ENCODE measurements at regions not wholly inside any gene's neighbourhood (a gene's known extent, or its start where the extent isn't known, plus 50 kb on each side); places are given as distances from the start of the nearest gene placed in this dataset.

DNA sequence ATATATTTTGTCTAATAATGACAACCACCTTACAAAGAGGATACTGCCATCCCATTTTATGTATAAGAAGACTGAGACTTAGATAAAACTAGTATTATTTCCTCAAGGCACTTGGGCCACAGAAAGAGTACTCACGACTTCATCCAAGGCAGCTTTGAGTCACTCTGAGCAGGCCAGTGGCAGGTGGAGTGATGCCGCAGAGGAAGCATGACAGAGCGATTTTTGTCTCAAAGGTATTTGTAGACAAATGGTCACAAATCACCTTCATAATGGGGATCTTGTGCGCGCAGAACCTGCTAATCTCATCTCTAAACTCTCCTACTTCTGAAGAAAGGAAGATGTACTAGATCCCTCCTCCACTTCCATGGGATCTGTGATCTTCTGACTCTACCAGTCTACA, 113.2 kb upstream of the NAMPT start:
- peaks cover 29 to 64% (median 47%) of the 10 kb centered on the region in 5 donors for H3K27me3 Mint-ChIP-seq
- Histone ChIP-seq H3K27me3 (ENCODE audit: control insufficient read depth in 2 of 2, insufficient read depth in 2 of 2, low read length in 2 of 2) (no peaks in the 10 kb centered on the region), H3K36me3 (ENCODE audit: control insufficient read depth in 2 of 3, insufficient read depth in 3 of 3, low read length in 3 of 3) (no peaks in the 10 kb centered on the region), H3K27ac (ENCODE audit: low read depth, low read length) (no peak overlapping the region), H3K4me1 (ENCODE audit: control insufficient read depth in 2 of 2, insufficient read depth in 2 of 2, low read length in 2 of 2) (no peaks in the 10 kb centered on the region), H3K4me3 (ENCODE audit: low read length) (no peak overlapping the region), H3K9me3 (ENCODE audit: control insufficient read depth in 2 of 3, low read length in 3 of 3) (no peaks in the 10 kb centered on the region)
- ATAC-seq (no peak), DNase-seq (no peak)
- no peak overlapping the region for H3K4me3 Mint-ChIP-seq
- CTCF ChIA-PET: no interaction called here
- POLR2A ChIA-PET: no interaction called here
- H3K4me1 Mint-ChIP-seq: peaks cover 0 to 2% (median 0%) of the 10 kb centered on the region in 7 donors
- peaks cover 0 to 10% (median 0%) of the 10 kb centered on the region in 11 donors for H3K9me3 Mint-ChIP-seq
- no peak overlapping the region for H3K27ac Mint-ChIP-seq
- intact Hi-C loops (cut with micrococcal nuclease): no loop called here
- H3K36me3 Mint-ChIP-seq: peaks cover 0 to 4% (median 0%) of the 10 kb centered on the region in 5 donors

DNA sequence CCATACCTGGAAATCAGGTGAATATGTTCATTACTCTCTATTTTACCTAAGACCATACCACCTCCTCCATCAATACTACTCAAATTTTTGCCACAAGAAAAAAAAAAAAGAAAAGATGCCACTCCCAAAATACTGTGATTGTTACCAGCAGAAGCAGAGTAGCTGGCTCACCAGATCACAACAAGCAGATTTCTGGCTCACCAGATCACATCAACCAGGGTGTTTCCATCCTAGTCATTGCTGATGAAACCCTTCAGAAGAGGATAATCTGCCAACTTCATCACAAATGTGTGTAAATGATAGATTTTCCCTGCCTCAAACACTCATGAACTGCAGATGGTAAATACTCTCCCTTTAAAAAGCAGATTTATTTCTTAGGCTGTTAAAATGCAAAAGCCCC, 109.7 kb upstream of the NAMPT start:
- peaks cover 0 to 4% (median 0%) of the 10 kb centered on the region in 5 donors for H3K36me3 Mint-ChIP-seq
- H3K27ac Mint-ChIP-seq: no peak overlapping the region
- no peak for DNase-seq
- no peak overlapping the region for H3K4me3 Mint-ChIP-seq
- Histone ChIP-seq H3K4me3 (ENCODE audit: low read length) (no peak overlapping the region), H3K36me3 (ENCODE audit: control insufficient read depth in 2 of 3, insufficient read depth in 3 of 3, low read length in 3 of 3) (no peaks in the 10 kb centered on the region), H3K27ac (ENCODE audit: low read depth, low read length) (no peak overlapping the region), H3K9me3 (ENCODE audit: control insufficient read depth in 2 of 3, low read length in 3 of 3) (no peaks in the 10 kb centered on the region), H3K4me1 (ENCODE audit: control insufficient read depth in 2 of 2, insufficient read depth in 2 of 2, low read length in 2 of 2) (no peaks in the 10 kb centered on the region), H3K27me3 (ENCODE audit: control insufficient read depth in 2 of 2, insufficient read depth in 2 of 2, low read length in 2 of 2) (no peaks in the 10 kb centered on the region)
- ATAC-seq: no peak
- CTCF ChIA-PET: no interaction called here
- intact Hi-C loops (cut with micrococcal nuclease): no loop called here
- peaks cover 17 to 47% (median 35%) of the 10 kb centered on the region in 5 donors for H3K27me3 Mint-ChIP-seq
- H3K9me3 Mint-ChIP-seq: peaks cover 0 to 11% (median 0%) of the 10 kb centered on the region in 11 donors
- POLR2A ChIA-PET: no interaction called here
- peaks cover 0 to 2% (median 0%) of the 10 kb centered on the region in 7 donors for H3K4me1 Mint-ChIP-seq

DNA sequence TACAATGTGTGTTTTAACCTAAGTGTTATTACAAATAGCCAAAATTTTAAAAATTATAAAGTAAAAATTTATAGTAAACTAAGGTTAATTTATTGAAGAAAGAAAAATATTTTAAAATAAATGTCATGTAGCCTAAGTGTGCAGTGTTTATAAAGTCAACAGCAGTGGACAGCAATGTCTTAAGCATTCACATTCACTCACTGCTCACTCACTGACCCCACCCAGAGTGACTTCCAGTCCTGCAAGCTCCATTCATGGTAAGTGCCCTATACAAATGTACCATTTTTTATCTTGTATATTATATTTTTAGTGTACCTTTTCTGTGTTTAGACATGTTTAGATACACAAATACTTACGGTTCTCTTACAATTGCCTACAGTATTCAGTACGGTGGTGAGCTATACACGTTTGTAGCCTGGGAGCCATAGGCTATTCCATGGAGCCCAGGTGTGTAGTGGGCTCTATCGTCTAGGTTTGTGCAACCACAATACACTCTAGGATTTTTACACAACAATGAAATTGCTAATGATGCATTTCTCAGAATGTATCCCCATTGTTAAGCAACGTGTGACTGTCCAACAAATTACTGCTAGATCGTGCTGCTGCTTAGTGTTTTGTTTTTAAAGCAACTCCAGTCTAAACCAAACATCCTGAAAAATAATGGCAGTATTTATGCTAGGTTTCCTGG, 108.9 kb upstream of the NAMPT start:
- Histone ChIP-seq H3K4me3 (ENCODE audit: low read length) (no peak overlapping the region), H3K9me3 (ENCODE audit: control insufficient read depth in 2 of 3, low read length in 3 of 3) (no peaks in the 10 kb centered on the region), H3K36me3 (ENCODE audit: control insufficient read depth in 2 of 3, insufficient read depth in 3 of 3, low read length in 3 of 3) (no peaks in the 10 kb centered on the region), H3K4me1 (ENCODE audit: control insufficient read depth in 2 of 2, insufficient read depth in 2 of 2, low read length in 2 of 2) (no peaks in the 10 kb centered on the region), H3K27me3 (ENCODE audit: control insufficient read depth in 2 of 2, insufficient read depth in 2 of 2, low read length in 2 of 2) (no peaks in the 10 kb centered on the region), H3K27ac (ENCODE audit: low read depth, low read length) (no peak overlapping the region)
- Mint-ChIP-seq H3K36me3 (peaks cover 0 to 4% (median 0%) of the 10 kb centered on the region in 5 donors), H3K27me3 (peaks cover 17 to 46% (median 30%) of the 10 kb centered on the region in 5 donors), H3K4me1 (peaks cover 0 to 2% (median 0%) of the 10 kb centered on the region in 7 donors), H3K4me3 (no peak overlapping the region), H3K27ac (no peak overlapping the region), H3K9me3 (peaks cover 0 to 11% (median 0%) of the 10 kb centered on the region in 11 donors)
- DNase-seq: no peak
- POLR2A ChIA-PET: no interaction called here
- CTCF ChIA-PET: no interaction called here
- ATAC-seq: no peak
- intact Hi-C loops (cut with micrococcal nuclease): no loop called here

DNA sequence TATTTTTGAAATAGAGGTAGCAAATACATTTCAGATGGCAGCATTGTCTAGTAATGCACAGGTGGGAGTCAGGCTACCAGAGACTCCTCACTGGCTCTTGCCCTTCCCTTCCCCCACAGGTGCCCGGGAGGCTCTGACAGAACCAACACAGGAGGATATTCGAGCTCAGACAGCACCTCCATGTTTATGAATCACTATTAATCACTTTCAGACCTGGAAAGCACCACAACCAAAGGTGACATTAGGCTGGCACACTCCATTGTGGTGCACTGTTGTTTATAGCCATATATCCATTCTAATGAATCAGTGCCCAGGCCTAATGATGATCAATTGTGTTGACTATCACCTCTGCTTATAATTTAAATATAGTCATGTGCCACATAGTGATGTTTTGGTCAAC, 107.8 kb upstream of the NAMPT start:
- intact Hi-C loops (cut with micrococcal nuclease): no loop called here
- no peaks in the 10 kb centered on the region for H3K27me3 ChIP-seq (ENCODE audit: control insufficient read depth in 2 of 2, insufficient read depth in 2 of 2, low read length in 2 of 2)
- Mint-ChIP-seq H3K27me3 (peaks cover 12 to 39% (median 31%) of the 10 kb centered on the region in 5 donors), H3K4me1 (peaks cover 0 to 2% (median 0%) of the 10 kb centered on the region in 7 donors), H3K4me3 (no peak overlapping the region), H3K36me3 (peaks cover 0 to 3% (median 0%) of the 10 kb centered on the region in 5 donors), H3K9me3 (peaks cover 0 to 9% (median 0%) of the 10 kb centered on the region in 11 donors), H3K27ac (no peak overlapping the region)
- H3K27ac ChIP-seq (ENCODE audit: low read depth, low read length): no peak overlapping the region
- H3K9me3 ChIP-seq (ENCODE audit: control insufficient read depth in 2 of 3, low read length in 3 of 3): no peaks in the 10 kb centered on the region
- DNase-seq: no peak
- H3K36me3 ChIP-seq (ENCODE audit: control insufficient read depth in 2 of 3, insufficient read depth in 3 of 3, low read length in 3 of 3): no peaks in the 10 kb centered on the region
- CTCF ChIA-PET: no interaction called here
- POLR2A ChIA-PET: no interaction called here
- no peak for ATAC-seq
- no peaks in the 10 kb centered on the region for H3K4me1 ChIP-seq (ENCODE audit: control insufficient read depth in 2 of 2, insufficient read depth in 2 of 2, low read length in 2 of 2)
- no peak overlapping the region for H3K4me3 ChIP-seq (ENCODE audit: low read length)

DNA sequence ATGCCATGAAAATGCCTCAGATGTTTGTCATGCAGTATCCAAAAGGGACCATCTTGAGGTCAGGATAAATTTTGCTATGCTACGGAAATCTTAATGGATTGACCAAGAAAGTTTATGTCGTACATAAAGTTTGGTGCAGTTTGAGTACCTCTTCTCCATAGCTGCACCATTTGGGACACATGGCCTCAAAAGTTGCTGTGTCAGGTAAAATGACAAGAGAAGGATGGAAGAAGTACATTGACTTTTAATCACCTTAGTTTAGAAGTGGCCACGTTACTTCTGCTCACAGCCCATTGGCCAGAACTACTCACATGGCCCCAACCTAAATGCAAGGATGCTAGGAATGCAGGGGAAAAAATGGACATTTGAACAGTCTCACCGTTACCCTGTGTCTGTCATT, 107.4 kb upstream of the NAMPT start:
- Histone ChIP-seq H3K27me3 (ENCODE audit: control insufficient read depth in 2 of 2, insufficient read depth in 2 of 2, low read length in 2 of 2) (no peaks in the 10 kb centered on the region), H3K36me3 (ENCODE audit: control insufficient read depth in 2 of 3, insufficient read depth in 3 of 3, low read length in 3 of 3) (no peaks in the 10 kb centered on the region), H3K27ac (ENCODE audit: low read depth, low read length) (no peak overlapping the region), H3K4me3 (ENCODE audit: low read length) (no peak overlapping the region), H3K4me1 (ENCODE audit: control insufficient read depth in 2 of 2, insufficient read depth in 2 of 2, low read length in 2 of 2) (no peaks in the 10 kb centered on the region), H3K9me3 (ENCODE audit: control insufficient read depth in 2 of 3, low read length in 3 of 3) (no peaks in the 10 kb centered on the region)
- H3K9me3 Mint-ChIP-seq: peaks cover 0 to 9% (median 0%) of the 10 kb centered on the region in 11 donors
- peaks cover 11 to 34% (median 26%) of the 10 kb centered on the region in 5 donors for H3K27me3 Mint-ChIP-seq
- intact Hi-C loops (cut with micrococcal nuclease): no loop called here
- peaks cover 0 to 3% (median 0%) of the 10 kb centered on the region in 5 donors for H3K36me3 Mint-ChIP-seq
- H3K4me3 Mint-ChIP-seq: no peak overlapping the region
- DNase-seq (no peak), ATAC-seq (no peak)
- H3K27ac Mint-ChIP-seq: no peak overlapping the region
- CTCF ChIA-PET: no interaction called here
- H3K4me1 Mint-ChIP-seq: peaks cover 0 to 2% (median 0%) of the 10 kb centered on the region in 7 donors
- POLR2A ChIA-PET: no interaction called here

DNA sequence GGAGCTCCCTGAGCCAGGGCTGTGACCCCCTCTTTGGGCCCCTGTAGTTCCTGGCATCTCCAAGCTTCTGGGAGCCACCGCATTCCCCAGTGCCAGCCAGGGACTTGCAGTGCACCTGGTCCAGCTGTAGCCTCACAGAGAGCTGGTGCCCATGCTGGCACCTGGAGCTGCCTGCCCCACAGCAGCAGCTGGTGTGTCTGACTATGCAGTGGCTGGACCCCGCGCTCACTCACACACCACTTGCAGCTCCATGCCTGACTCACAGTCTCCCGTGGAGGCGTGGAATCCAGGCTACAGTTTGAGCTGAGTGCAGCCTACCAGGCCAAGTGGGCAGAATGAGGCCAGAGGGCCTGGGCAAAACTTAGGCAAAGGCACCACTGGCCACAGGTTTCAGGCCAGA, 102.2 kb upstream of the NAMPT start:
- H3K36me3 Mint-ChIP-seq: no peaks in the 10 kb centered on the region
- CTCF ChIA-PET: no interaction called here
- POLR2A ChIA-PET: no interaction called here
- peaks cover 0 to 5% (median 2%) of the 10 kb centered on the region in 5 donors for H3K27me3 Mint-ChIP-seq
- H3K4me3 Mint-ChIP-seq: no peak overlapping the region
- no peak for ATAC-seq
- no peaks in the 10 kb centered on the region for H3K36me3 ChIP-seq (ENCODE audit: control insufficient read depth in 2 of 3, insufficient read depth in 3 of 3, low read length in 3 of 3)
- DNase-seq: no peak
- intact Hi-C loops (cut with micrococcal nuclease): no loop called here
- no peaks in the 10 kb centered on the region for H3K27me3 ChIP-seq (ENCODE audit: control insufficient read depth in 2 of 2, insufficient read depth in 2 of 2, low read length in 2 of 2)
- peaks cover 0 to 2% (median 0%) of the 10 kb centered on the region in 11 donors for H3K9me3 Mint-ChIP-seq
- no peaks in the 10 kb centered on the region for H3K4me1 Mint-ChIP-seq
- no peak overlapping the region for H3K27ac ChIP-seq (ENCODE audit: low read depth, low read length)
- H3K9me3 ChIP-seq (ENCODE audit: control insufficient read depth in 2 of 3, low read length in 3 of 3): no peaks in the 10 kb centered on the region
- H3K4me1 ChIP-seq (ENCODE audit: control insufficient read depth in 2 of 2, insufficient read depth in 2 of 2, low read length in 2 of 2): no peaks in the 10 kb centered on the region
- H3K27ac Mint-ChIP-seq: no peak overlapping the region
- no peak overlapping the region for H3K4me3 ChIP-seq (ENCODE audit: low read length)

DNA sequence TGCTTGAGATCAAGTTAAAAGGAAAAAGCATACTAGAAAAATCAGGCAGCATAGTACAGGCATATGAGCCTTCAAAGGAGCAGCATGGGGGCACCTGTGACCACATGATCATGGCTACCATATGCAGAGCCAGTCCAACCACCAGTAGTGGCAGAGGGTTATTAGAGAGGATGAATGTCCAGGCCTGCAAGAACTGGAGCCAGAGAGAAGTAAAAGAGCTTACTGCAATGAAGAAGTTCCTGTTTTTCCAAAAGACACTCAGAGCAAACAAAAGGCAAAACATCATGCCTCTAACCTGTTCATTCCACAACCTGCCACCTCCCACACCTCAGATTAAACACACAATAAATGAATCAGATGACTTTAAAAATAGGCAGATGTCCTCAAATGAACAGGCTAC, 99.6 kb upstream of the NAMPT start:
- intact Hi-C loops (cut with micrococcal nuclease): no loop called here
- DNase-seq (no peak), ATAC-seq (no peak)
- H3K27ac Mint-ChIP-seq: no peak overlapping the region
- Histone ChIP-seq H3K4me1 (ENCODE audit: control insufficient read depth in 2 of 2, insufficient read depth in 2 of 2, low read length in 2 of 2) (no peaks in the 10 kb centered on the region), H3K27me3 (ENCODE audit: control insufficient read depth in 2 of 2, insufficient read depth in 2 of 2, low read length in 2 of 2) (no peaks in the 10 kb centered on the region), H3K4me3 (ENCODE audit: low read length) (no peak overlapping the region), H3K27ac (ENCODE audit: low read depth, low read length) (no peak overlapping the region), H3K36me3 (ENCODE audit: control insufficient read depth in 2 of 3, insufficient read depth in 3 of 3, low read length in 3 of 3) (no peaks in the 10 kb centered on the region), H3K9me3 (ENCODE audit: control insufficient read depth in 2 of 3, low read length in 3 of 3) (no peaks in the 10 kb centered on the region)
- POLR2A ChIA-PET: no interaction called here
- H3K9me3 Mint-ChIP-seq: no peaks in the 10 kb centered on the region
- H3K4me3 Mint-ChIP-seq: no peak overlapping the region
- no peaks in the 10 kb centered on the region for H3K4me1 Mint-ChIP-seq
- H3K36me3 Mint-ChIP-seq: no peaks in the 10 kb centered on the region
- peaks cover 0 to 11% (median 3%) of the 10 kb centered on the region in 5 donors for H3K27me3 Mint-ChIP-seq
- CTCF ChIA-PET: no interaction called here

Measured in naive thymus-derived CD4-positive, alpha-beta T cell (primary cell).